DMS153 (cell line): ENCODE measurements at regions not wholly inside any gene's neighbourhood (a gene's known extent, or its start where the extent isn't known, plus 50 kb on each side); places are given as distances from the start of the nearest gene placed in this dataset.

Experiments
- DNase-seq: peaks from one replicate; lab custom pipeline; 2025; lab: John Stamatoyannopoulos, UW

DNA sequence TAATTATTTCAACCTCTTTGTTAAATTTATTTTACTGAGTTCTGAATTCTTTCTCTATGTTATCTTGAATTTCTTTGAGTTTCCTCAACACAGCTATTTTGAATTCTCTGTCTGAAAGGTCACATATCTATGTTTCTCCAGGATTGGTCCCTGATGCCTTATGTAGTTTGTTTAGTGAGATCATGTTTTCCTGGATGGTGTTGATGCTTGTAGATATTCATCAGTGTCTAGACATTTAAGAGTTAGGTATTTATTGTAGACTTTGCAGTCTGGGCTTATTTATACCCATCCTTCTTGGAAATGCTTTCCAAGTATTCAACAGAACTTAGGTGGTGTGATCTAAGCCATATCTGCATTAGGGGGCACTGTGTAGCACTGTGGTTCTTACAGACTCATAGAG is 70.2 kb upstream of the SLC27A6 start:
- DNase-seq, result no peak

DNA sequence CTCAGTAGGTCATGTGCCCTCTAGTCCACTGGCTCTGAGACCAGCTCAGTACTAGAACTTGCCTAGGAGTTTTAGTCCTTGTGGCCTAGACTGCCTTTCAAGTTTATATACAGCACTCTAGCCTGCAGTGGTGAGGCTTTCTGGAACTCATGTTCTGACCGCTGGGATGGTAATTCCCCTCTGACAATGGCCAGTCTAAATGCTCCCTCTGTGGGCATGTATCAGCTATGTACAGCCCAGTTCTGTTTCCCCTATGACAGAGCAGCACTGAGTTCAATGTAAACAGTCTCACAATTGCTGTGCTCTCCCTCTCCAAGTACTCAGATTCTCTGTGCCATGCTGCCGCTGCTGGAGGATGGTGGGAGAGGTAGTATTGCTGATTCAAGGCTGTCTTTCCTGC is 68.6 kb upstream of the SLC27A6 start:
- DNase-seq, result no peak

DNA sequence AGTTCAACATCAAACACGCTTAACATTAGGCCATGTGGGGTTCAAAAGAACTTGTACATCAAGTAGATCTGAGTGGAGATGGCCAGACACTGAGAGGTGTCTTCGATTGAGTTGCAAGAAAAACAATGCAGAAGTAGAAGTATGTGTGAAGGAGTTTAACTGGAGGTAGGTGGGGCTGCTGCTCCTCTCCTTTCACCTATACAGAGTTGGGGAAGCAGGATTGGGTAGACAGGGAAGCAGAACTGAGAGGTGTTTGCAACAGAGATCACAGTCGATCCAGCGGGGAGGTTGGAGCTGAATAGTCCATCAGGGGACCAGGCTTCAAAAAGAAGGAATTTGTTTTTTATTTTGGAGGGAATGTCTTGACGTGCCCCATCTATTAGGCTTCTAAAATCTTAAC is 61.7 kb upstream of the SLC27A6 start:
- no peak for DNase-seq

DNA sequence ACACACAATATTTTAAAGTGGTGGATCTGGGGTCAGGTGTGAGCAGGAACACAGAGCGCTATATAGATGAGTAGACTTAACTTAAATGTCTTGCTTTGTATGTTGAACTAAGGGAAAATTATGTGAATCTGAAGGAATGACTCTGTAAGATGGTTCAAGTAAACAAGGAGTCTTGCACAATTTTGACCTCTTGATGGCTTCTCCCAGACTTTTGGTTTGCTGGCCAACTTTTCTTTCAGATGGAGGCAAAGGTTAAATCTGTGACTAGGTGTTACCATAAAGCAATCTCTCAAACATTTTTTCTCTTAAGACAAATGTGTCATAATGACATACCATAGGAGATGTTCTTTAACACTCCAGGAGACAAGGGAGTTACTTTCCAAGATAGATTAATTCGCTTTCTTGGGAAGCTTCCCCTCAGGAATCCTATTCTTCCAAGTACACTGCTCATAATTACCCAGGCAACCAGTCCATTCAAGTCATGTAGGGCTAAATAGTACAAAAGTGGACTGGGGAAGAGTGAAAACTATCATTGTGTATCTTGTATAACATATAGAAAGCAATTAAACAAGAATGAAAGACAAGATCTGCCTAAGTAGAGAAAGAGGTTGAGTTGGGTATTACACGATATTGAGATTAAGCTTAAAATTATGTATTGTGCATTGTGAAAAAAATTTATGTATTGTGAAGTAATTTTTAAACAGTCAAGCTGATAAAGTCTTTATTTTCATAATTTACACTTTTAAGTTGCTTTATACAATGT is 60.3 kb upstream of the SLC27A6 start:
- no peak for DNase-seq

DNA sequence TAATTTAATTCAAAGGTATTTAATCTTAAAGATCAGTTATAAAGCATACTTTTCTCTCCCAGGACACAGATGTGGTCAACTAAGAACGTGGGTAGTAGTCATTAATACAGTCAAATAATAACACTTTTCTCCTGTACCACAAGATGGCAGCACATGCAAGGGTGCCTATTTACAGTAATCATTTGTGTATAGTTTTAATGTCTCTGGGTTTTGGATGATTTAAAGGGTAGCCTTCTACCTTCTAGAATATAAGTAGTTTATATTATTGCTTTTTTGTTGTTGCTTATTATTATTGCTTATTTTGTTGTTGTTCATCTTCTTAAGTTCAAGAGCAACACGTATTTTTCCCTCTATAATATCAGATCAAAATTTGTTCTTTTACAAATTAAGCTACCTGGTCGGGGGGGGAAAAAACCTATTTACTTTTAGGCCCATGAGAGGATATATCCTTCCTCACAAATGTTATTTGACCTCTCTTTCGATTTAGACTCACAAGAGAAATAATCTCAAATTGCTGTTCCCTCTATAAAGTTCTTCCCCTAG is 59.6 kb upstream of the SLC27A6 start:
- DNase-seq, result no peak

DNA sequence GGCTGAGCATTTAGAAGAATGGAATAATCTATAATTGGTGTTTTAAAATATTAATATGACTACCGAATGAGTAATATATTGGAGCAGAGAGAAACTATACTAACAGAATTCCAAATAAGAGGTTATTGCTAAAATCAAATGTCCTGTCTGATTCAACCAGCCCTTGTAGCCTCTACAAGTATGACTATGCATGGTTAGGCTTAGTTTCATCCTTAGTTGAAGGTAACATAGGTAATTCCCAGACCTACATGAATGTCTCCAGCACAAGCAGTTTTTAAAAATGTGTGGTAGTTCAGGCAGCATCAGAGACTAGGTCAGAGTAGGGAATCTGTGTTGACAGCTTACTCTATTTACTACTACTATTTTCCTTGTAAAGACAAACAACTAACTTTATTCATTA is 51.7 kb upstream of the SLC27A6 start:
- DNase-seq, result no peak
